ENCODE measurements at regions not wholly inside any gene's neighbourhood (a gene's known extent, or its start where the extent isn't known, plus 50 kb on each side); places are given as distances from the start of the nearest gene placed in this dataset.

- no peak for TF ChIP-seq CTCF (IDR thresholded peaks at IDR 0.05; ENCODE audit: low read depth, low read length)
- TF ChIP-seq MAX (IDR thresholded peaks at IDR 0.05; ENCODE audit: low read depth, low read length): no peak
- no peak for TF ChIP-seq POLR2A (IDR thresholded peaks at IDR 0.05; ENCODE audit: extremely low read depth, insufficient read length)
- TF ChIP-seq MYC (IDR thresholded peaks at IDR 0.05; ENCODE audit: low read depth, low read length): no peak
Measured at GRCh38 chr2:42922293-42922692, 129.9 kb upstream of the HAAO start.
